ACC112 (cell line): ENCODE measurements at regions not wholly inside any gene's neighbourhood (a gene's known extent, or its start where the extent isn't known, plus 50 kb on each side); places are given as distances from the start of the nearest gene placed in this dataset.

Source experiments
- H2AFZ ChIP-seq: fragments of 200-600 bp; sonication (generic); one replicate; pipeline ENCODE4 v1.6.0; 2017; ENCODE audit warnings: antibody characterized with exemption, low read length; ENCODE audit not compliant: unreplicated experiment
- H3K27ac ChIP-seq: fragments of 200-600 bp; sonication (generic); 2 replicates; pipeline ENCODE4 v1.5.1; 2014; ENCODE audit warnings: low read depth, mild to moderate bottlenecking, antibody characterized with exemption, low read length, moderate library complexity
- H3K27me3 ChIP-seq: fragments of 200-600 bp; sonication (generic); 2 replicates; pipeline ENCODE4 v1.6.1; 2014; ENCODE audit warnings: mild to moderate bottlenecking, antibody characterized with exemption, low read length, moderate library complexity, mixed read lengths; ENCODE audit not compliant: insufficient read depth
- H3K36me3 ChIP-seq: fragments of 200-600 bp; sonication (generic); 2 replicates; pipeline ENCODE4 v1.6.1; 2016; ENCODE audit warnings: mild to moderate bottlenecking, antibody characterized with exemption, low read length, moderate library complexity, mixed read lengths; ENCODE audit not compliant: insufficient read depth
- H3K4me1 ChIP-seq: fragments of 200-600 bp; sonication (generic); one replicate; pipeline ENCODE4 v1.6.1; 2016; ENCODE audit warnings: low read length, mixed read lengths; ENCODE audit not compliant: insufficient read depth, unreplicated experiment, control insufficient read depth
- H3K4me3 ChIP-seq: fragments of 200-600 bp; sonication (generic); 2 replicates; pipeline ENCODE4 v1.5.1; 2014; ENCODE audit warnings: mild to moderate bottlenecking, low read depth, low read length
- H3K79me2 ChIP-seq: fragments of 200-600 bp; sonication (generic); one replicate; pipeline ENCODE4 v1.6.0; 2016; ENCODE audit warnings: low read length; ENCODE audit not compliant: control insufficient read depth, unreplicated experiment, insufficient read depth

DNA sequence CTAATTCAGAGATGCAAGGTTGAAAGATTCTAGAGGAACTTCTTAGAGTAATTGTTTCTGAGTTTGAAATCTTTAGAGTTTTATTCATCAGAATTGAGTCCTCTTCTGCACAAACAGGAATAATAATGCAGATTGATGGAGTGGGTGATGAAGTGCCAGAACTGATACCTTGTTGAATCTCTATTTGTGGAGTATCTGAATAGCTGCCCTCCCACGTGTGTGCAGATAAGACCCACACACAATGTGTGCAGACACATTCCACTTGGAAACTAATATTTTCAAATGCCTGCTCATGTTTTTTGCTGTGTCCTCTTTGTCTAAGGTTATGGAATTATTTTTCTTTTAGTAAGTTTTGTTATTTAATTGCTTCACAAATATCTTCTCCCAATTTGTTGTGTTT is 1167.8 kb upstream of the MAP3K7 start:
- Histone ChIP-seq H3K27ac (no peak overlapping the region), H3K79me2 (no peaks in the 10 kb centered on the region), H3K36me3 (no peaks in the 10 kb centered on the region), H3K27me3 (no peaks in the 10 kb centered on the region), H3K4me3 (no peak overlapping the region), H2AFZ (no peak overlapping the region), H3K4me1 (no peaks in the 10 kb centered on the region)

DNA sequence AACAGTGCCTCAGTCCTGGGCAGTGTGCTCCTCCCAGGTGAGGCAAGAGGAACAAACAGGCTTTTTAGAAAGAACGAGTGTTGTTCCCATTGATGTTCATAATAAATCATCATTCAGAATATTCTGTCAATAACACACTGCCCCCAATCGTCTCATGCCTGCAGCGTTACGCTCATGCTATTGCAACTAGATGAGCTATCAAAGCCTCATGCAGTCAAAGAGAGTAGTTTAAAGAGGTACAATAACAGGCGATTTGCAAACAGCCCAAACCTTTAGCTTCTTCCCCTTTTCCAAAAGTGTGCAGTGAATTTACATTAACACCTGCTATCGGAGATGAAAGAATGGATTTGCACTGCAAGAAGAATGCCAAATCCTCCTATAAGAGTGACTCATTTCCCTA is 1164.7 kb upstream of the MAP3K7 start:
- H3K27ac ChIP-seq = no peak overlapping the region
- H2AFZ ChIP-seq = no peak overlapping the region
- H3K4me3 ChIP-seq = no peak overlapping the region
- no peaks in the 10 kb centered on the region for H3K79me2 ChIP-seq
- H3K27me3 ChIP-seq = no peaks in the 10 kb centered on the region
- no peaks in the 10 kb centered on the region for H3K4me1 ChIP-seq
- H3K36me3 ChIP-seq = no peaks in the 10 kb centered on the region

DNA sequence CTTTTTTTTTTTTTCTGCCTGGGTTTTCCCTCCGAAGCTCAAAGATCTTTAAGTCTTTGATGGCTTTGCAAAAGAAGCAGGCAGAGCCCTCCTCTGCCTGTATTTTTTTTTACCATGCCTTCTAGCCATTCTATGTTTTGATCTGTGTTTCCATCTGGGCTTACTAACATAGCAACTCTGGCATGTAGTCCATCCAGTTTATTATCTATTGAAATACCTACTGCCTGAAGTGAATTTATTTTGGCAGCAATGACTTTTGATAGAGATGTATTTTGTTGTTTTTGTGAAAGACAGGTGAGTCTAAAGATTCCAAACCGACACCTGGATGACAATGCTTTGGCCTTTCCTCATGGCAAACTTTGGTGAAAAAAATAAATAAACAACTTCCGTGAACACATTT is 1157.7 kb upstream of the MAP3K7 start:
- H3K27me3 ChIP-seq = no peaks in the 10 kb centered on the region
- no peaks in the 10 kb centered on the region for H3K79me2 ChIP-seq
- no peaks in the 10 kb centered on the region for H3K36me3 ChIP-seq
- no peak overlapping the region for H2AFZ ChIP-seq
- no peaks in the 10 kb centered on the region for H3K4me1 ChIP-seq
- H3K27ac ChIP-seq = no peak overlapping the region
- no peak overlapping the region for H3K4me3 ChIP-seq

DNA sequence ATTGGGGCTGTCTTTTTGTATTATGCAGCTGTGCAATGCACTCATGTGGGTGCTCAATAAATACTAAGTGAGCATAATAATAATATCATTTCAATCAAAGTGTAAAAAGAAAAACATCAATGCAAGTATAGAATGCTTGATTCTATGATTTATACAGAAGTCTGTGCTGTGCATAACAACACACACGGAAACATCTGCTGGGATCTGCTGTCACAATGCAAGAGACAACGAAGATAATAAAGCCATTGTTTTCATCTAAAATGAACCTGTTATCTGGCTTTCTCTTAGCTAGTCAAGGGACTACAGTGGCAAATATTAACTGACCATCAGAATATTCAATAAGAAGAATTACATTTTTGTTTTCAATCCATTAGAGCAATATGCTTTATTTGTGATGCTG is 1156.9 kb upstream of the MAP3K7 start:
- no peak overlapping the region for H3K4me3 ChIP-seq
- no peak overlapping the region for H2AFZ ChIP-seq
- H3K27me3 ChIP-seq = no peaks in the 10 kb centered on the region
- no peaks in the 10 kb centered on the region for H3K79me2 ChIP-seq
- H3K4me1 ChIP-seq = no peaks in the 10 kb centered on the region
- H3K27ac ChIP-seq = no peak overlapping the region
- no peaks in the 10 kb centered on the region for H3K36me3 ChIP-seq

DNA sequence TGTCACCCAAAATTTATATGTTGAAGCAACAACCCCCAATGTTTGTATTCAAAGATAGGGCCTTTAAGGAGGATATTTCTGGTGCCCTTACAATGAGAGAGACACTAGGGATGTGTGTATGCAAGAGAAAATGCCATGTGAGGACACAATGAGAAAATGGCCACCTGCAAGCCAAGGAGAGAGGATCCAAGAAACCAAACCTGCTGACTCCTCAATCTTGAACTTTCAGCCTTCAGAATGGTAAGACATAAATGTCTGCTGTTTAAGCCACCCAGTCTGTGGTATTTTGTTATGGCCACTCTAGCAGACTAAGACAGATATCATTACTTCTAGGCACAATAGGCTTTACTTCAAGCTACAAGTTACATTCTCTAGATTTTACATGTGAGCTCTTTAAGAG is 1145.1 kb upstream of the MAP3K7 start:
- Histone ChIP-seq H3K79me2 (no peaks in the 10 kb centered on the region), H3K4me1 (no peaks in the 10 kb centered on the region), H2AFZ (no peak overlapping the region), H3K36me3 (no peaks in the 10 kb centered on the region), H3K4me3 (no peak overlapping the region), H3K27me3 (no peaks in the 10 kb centered on the region), H3K27ac (no peak overlapping the region)

DNA sequence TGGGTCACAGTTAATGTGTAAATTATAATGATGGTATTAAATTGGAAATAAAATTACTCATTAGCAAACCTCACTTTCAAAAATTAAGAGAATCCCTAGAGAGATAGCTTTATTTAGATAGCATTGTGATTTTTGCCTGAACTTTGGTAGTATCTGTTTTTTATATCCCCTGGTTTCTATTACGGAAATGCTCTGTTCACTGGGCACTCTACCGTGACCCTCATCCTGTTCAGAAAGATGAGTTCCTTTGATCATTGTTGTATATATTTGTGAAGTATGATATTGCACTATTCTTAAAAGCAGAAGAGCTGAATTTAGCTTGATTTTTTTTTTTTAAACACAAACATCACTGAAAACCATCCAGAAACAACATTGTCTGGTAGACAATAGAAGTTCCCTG is 1143.8 kb upstream of the MAP3K7 start:
- no peaks in the 10 kb centered on the region for H3K4me1 ChIP-seq
- no peaks in the 10 kb centered on the region for H3K79me2 ChIP-seq
- H3K27ac ChIP-seq = no peak overlapping the region
- no peak overlapping the region for H2AFZ ChIP-seq
- no peaks in the 10 kb centered on the region for H3K27me3 ChIP-seq
- H3K4me3 ChIP-seq = no peak overlapping the region
- H3K36me3 ChIP-seq = no peaks in the 10 kb centered on the region

DNA sequence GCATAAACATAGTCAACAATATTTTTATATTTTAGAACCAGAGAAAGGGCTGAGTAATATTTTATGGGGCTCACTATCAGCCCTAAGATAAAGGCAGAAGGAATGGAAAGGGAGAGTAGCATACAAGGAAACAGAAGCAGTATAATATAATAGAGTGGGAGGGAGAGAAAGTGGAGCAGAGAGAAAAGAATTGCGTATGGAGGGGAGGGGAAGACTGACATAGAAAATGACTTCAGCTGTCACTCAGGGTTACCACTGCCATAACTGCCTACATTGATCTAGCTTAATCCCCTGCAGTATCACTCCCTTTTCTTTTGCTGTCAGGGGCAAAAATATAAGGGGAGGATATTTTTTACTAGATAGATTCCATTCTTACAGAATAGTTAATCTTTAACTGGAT is 1133.5 kb upstream of the MAP3K7 start:
- H3K27me3 ChIP-seq = no peaks in the 10 kb centered on the region
- H3K27ac ChIP-seq = no peak overlapping the region
- no peaks in the 10 kb centered on the region for H3K79me2 ChIP-seq
- H2AFZ ChIP-seq = no peak overlapping the region
- no peaks in the 10 kb centered on the region for H3K4me1 ChIP-seq
- H3K36me3 ChIP-seq = no peaks in the 10 kb centered on the region
- no peak overlapping the region for H3K4me3 ChIP-seq

DNA sequence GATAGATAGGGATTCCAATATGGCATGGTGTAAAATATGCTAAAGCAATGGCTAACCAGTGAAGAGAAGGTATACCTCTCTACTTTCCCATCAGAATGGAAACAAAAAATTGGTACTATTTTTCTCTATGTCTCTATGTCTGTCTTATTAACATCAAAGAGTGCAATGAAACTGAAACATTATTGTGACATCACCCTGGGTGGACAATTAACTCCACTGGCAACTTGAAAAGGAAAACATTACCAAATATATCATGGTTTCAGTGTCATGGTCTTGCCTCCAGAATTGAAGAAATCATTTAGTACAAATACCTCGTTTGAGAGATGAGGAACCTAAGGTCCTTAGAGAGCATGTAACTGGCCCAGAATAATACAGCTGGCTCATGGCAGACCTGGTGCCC is 1132.5 kb upstream of the MAP3K7 start:
- Histone ChIP-seq H3K27me3 (no peaks in the 10 kb centered on the region), H3K27ac (no peak overlapping the region), H3K36me3 (no peaks in the 10 kb centered on the region), H3K79me2 (no peaks in the 10 kb centered on the region), H2AFZ (no peak overlapping the region), H3K4me3 (no peak overlapping the region), H3K4me1 (no peaks in the 10 kb centered on the region)

DNA sequence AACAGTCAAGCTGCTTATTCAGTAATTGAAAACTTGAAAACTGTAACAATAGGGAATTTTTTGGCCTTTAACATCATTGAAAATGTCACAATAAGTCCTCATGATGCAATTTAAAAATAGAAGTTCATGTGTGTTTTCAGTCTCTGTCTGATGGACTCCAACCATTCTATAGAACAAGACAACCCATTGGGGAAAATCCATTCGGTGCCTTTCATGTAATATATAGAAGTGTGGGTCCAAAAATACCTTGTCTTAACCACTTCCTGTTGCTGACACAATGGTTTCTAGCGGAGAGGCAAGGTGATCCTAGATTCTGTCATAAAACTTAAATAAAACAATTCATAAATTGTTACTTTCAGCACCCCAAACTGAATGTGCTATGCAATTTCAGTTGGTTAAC is 1131.3 kb upstream of the MAP3K7 start:
- Histone ChIP-seq H3K79me2 (no peaks in the 10 kb centered on the region), H3K27me3 (no peaks in the 10 kb centered on the region), H3K4me1 (no peaks in the 10 kb centered on the region), H3K27ac (no peak overlapping the region), H3K4me3 (no peak overlapping the region), H2AFZ (no peak overlapping the region), H3K36me3 (no peaks in the 10 kb centered on the region)

DNA sequence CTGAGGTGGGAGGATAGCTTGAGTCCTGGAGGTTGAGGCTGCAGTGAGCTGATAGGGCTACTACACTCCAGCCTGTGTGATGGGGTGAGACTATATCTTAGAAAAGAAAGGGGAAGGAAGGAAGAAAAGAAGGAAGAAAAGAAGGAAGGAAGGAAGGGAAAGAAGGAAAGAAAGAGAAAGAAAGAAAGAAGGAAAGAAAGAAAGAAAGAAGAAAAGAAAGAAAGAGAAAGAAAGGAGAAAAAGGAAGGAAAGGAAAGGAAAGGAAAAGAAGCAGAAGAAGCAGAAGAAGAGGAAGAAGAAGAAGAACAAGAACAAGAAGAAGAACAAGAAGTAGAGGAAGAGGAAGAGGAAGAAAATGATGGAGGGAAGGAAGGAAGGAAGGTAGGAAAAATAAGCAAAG is 1130.2 kb upstream of the MAP3K7 start:
- H3K4me1 ChIP-seq = no peaks in the 10 kb centered on the region
- no peaks in the 10 kb centered on the region for H3K79me2 ChIP-seq
- H3K4me3 ChIP-seq = no peak overlapping the region
- H3K27ac ChIP-seq = no peak overlapping the region
- no peaks in the 10 kb centered on the region for H3K36me3 ChIP-seq
- no peaks in the 10 kb centered on the region for H3K27me3 ChIP-seq
- no peak overlapping the region for H2AFZ ChIP-seq

DNA sequence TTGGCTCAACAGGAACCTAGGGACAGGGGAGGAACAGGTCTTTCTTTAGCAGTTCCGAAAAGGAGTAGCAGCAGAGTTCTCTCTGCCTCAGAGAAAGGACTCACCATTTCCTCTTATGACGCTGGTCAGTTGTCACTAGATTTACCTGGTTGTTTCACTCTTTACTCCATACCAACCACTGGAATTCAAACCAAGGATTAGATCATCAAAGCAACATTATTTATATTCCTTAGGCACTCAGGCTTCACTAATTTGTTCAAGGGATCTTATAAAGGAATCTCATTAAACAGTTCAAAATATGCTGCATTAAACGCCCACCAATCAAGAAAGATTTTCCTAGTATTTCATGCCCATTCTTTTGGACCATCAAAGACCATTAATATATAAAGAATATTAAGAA is 1129.5 kb upstream of the MAP3K7 start:
- H3K4me1 ChIP-seq = no peaks in the 10 kb centered on the region
- no peak overlapping the region for H2AFZ ChIP-seq
- no peak overlapping the region for H3K27ac ChIP-seq
- H3K4me3 ChIP-seq = no peak overlapping the region
- H3K79me2 ChIP-seq = no peaks in the 10 kb centered on the region
- H3K36me3 ChIP-seq = no peaks in the 10 kb centered on the region
- no peaks in the 10 kb centered on the region for H3K27me3 ChIP-seq
